GM19397 (cell line): ENCODE measurements at regions not wholly inside any gene's neighbourhood (a gene's known extent, or its start where the extent isn't known, plus 50 kb on each side); places are given as distances from the start of the nearest gene placed in this dataset.

Experiments
- ATAC-seq: cut with Tn5 transposase; IDR thresholded peaks from one replicate; pipeline ENCODE4 v1.9.1; 2021; ENCODE audit warnings: mild to moderate bottlenecking, moderate library complexity; ENCODE audit not compliant: unreplicated experiment

DNA sequence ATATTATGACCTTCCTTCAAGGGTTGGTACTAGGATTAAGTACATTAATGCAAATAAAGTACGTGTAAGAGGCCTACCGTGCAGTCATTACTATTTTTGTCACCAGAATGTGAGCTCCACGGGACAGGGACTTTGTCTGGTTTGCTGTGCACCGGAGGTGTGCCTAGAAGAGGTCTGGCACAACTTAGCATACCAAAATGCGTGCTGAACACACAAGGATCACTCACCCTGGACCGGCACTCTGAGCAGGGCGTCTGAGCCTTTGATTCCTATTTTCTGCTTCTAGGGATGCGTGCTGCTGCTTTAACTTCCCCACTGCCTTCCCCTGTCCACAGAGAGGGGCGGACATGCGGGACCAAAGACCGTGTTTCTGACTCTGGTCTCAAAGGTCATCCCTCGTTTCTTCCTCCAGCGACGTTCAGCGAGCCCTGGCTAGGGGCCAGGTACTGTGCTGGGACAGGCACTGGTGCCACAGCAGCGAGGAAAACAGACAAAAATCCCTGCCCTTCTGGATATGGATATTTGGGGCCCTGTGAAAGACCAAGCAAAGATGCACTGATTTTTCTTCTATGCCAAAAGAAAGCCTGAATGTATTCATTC, 222.7 kb downstream of the BMP7 start:
- ATAC-seq: no peak

DNA sequence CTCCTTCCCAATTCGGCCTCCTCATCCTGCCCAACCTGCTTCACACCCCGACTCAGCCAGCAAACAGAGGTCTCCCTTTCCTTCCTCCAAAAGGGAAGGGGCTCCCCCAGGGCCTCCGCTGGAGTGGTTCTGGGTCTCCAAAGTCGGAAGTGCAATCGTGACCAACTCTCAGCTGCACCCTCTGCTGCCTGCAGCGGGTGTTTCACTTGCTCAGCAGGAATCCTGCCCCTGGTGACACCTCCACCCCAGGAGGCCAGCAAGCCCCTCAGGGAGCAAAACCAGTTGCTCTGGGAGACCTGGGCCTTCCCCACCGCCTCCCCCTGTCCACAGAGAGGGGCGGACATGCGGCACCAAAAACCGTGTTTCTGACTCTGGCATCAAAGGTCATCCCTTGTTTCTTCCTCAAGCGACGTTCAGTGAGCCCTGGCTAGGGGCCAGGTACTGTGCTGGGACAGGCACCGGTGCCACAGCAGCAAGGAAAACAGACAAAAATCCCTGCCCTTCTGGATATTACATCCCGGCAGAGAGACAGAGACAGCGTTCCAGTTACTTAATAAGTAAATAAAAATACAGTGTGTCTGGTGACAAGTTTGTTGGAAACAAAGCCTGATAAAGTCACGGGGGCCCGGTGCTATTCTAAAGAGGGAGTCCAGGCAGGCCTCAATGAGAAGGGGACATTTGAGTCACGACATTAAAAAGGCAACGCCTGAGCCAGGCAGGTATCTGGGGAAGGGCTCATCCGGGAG, 219.0 kb downstream of the BMP7 start:
- no peak for ATAC-seq

DNA sequence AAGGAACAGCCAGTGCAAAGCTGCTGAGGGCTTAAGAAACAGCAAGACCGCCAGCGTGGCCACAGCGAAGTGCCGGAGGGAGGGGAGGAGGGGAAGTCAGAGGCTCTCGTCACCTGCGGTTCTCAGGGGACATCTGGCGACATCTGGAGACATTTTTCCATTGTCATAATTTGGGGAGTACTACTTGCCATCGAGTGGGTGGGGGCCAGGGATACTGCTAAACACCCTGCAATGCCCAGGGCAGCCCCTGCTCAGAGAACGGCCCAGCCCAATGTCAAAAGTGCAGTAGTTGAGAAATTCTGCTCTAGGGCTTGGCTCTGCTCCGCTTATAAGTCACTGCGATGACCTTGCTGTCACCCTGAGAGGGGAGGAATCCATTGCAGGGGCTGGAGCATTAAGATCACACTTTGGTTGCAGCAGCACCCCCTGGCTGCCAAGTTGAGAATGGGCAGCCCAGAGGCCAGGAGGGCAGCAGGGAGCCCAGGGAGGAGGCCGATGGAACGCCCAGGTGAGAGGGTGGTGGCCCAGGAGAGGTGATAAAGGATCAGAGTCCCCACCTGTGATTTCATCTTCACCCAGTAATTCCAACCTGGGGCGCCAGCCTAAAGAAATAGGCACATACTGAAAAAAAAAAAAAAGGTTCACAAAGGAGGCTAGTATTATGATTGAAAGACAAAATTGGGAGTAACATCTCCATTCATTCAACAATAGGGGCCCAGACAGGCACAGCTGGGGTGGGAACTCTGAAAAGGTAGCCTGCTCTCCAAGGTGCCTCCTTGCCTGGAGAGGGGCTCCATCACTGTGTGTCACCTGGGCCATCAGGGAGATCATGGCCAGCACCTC, 218.2 kb downstream of the BMP7 start:
- no peak for ATAC-seq

DNA sequence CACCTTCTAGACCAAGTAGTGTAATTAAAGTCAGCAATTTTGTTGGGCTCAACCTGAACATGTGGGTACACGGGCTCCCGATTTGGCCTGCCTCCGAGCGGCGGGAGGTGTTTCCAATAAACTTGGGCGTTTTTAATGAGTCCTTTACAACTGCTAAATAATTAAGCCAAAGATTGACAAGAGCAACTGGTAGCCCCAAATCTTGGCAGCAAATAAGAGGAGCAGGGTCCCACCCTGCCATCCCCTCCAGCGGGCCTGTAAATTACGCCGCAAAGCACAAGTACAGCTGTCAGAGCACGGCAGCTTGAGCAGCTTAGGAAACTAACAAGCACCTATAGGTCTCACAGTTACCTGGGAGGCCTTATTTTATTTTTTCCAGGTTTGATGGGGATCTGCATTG, 217.1 kb downstream of the BMP7 start:
- no peak for ATAC-seq

DNA sequence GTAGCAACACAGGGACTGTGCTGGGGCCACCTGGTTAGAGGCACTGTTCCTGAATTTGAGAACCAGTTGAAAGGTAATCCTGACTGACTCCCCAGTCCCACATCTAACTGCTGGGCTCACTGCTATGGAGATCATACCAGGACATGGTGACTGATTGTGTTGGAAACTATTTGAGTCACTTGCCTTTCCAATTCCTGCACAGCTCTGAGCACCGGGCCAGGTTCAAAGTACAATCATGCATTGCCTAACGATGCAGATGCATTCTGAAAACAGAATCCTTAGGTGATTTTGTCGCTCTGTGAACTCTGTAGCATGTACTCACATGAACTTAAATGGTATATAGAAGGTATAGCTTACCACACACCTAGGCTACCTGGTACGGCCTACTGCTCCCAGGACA, 215.3 kb downstream of the BMP7 start:
- ATAC-seq: no peak

DNA sequence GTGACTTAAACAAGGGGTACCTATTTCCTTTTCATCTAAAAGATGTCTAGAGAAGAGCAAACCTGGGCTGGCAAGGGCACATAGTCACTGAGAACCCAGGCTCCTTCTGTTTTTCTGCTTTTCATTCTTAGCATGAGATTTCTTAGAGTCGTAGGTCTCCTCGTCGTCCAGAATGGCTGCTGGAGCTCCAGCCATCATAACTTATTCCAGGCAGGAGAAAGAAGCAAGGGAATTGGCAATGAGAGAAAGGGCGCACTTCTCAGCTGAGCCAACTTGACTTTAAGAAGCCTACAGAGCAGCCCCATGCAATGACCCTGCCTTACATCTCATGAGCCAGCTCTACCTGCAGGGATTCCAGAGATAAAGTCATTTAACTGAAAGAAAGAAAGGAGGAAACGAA, 213.4 kb downstream of the BMP7 start:
- ATAC-seq: no peak

DNA sequence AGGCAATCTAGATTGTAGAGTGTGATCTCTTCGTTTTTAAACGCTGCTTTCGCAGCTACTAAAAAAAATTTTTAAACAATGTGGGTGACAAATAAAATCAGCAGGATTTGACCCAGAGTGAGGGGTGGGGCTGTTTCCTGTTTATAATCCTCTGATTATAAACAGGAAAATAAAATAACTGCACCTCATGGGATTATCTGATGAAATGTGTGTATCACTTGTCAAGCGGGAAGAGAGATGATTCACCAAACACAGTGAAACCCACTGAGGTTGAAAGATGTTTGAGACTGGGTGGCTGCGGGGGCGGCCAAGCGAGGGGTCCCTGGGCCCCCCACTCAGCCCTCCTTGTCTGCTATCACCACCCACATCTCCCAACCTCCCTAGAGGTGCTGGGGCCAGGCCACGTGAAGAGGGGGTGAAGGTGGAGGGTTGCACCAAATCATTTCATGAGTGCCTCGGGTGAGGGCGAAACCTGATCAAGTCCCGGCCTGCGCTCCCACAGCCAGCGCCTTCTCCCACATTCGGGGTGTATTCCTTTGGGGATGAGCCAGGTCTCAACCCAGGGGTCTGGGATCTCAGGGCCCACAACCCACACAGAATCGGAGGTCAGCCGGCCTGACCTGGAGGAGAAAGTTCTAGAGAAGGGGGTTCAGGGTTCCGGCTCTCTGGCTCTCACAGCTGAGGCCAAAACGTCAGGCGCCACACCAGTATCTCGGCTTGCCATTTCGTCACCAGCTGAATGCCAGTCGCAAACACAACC, 212.5 kb downstream of the BMP7 start:
- no peak for ATAC-seq

DNA sequence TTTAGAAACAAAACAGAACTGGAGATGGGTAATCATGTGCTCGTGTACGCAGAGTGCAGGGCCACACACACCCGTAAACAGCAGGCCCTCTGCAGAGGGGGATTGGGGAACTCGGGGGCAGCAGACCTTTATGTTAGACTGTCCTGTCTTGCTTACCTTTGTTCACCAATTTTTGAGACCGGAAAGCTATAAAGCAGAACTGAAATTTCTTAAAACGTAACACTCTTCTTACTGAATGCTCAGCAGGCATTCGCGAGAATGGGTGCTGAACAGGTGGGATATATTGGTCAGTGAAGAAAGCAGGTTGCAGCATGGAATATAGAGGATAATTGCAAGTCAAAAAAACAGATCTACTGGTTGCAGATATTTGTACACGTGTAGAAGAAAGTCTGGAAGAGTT, 211.1 kb downstream of the BMP7 start:
- no peak for ATAC-seq

DNA sequence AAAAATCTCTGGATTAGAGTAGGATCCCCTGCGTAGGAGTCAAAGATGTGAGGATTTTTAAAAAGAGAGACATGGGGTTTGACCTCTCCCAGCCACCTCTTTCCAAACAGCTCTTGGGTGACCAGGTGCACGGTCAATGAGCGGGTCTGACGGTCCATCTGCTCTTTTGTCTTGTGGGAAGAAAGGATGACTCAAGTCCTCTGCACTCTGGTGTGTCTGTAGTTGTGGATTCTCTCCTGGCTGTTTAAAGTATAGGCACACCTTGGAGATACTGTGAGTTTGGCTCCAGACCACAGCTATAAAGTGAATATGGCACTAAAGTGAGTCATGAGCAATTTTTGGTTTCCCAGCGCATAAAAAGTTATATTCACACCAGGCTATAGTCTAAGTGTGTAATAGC, 209.8 kb downstream of the BMP7 start:
- no peak for ATAC-seq

DNA sequence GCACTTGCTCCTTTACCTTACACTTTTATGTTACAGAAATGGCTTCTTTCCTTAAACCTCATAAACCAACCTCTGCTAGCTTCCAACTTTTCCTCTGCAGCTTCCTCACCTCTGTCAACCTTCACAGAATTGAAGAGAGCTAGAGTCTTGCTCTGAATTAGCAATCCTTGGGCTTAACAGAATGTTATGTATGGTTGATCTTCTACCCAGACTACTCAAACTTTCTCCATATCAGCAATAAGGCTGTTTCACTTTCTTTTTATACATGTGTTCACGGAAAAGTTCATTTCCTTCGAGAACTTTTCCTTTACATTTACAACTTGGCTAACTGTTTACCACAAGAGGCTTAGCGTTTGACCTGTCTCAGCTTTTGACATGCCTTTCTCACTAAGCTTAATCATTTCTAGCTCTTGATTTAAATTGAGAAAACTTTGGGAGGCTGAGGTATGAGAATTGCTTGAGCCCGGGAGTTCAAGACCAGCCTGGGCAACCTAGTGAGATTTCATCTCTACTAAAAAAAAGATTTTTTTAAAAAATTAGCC, 207.3 kb downstream of the BMP7 start:
- ATAC-seq: no peak

DNA sequence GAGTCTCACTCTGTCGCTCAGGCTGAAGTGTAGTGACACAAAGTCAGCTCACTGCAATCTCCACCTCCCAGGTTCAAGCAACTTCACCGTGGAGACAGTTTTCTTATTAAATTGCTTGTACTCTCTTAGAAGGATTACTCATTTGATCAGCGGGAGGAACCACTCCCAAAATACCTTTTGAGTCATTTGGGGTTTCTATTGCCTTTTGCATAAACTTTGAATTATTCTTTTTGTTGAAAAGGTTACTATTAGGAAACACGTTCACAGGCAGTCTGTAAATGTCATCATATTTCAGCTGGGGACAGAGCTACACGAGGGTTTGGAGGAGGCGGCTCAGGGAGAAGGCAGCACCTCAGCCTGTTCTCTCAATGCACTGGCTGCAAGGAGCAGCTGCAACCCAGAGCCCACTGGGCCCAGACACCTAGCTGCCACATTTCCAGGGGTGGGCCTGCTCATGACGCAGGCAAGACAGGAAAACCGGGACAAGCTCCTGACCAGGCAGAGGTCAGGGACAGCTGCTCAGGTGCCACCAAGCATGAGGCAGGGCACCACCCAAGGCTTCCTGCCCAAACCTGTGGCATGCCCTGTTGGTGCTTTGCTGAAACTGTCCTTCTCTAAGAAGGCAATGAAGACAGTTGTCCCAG, 205.9 kb downstream of the BMP7 start:
- ATAC-seq: no peak

DNA sequence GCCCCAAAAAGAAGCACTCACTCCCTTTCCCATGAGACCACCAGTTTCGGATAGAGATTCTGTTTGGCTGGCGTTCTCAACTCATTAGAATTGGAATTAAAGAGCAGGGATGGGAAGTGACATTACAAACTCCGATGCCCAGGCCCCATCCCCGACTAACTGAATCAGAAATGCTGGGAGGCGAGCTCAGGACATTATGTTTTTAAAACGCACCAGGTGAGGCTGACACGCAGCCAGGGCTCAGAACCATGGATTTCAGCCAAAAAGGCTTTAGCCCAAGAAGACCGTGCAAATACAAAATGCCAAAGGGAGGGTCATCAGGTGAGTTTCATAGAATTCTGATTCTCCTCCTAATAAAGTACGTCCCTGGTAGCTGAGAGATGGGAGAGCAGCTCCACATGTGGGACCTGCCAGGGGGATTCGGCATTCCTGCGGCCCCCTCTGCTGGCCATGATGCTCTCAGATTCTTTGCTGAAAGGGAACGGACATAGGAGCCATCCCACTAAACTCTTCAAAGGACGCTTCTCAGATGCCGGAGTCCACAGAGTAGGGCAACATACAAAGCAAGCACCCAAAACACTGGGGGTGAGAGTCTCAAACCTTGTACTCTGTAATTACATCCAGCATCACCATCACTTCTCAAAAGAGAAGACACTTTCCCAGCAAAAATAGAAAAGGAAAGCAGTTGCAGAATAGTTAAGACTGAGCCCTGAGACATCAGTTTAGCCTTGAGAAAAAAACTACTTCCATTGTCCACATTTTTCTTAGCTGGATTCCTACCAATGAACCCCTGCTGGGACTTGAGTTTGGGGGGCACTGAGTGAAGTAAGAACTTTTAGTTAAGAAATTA, 205.2 kb downstream of the BMP7 start:
- ATAC-seq: no peak

DNA sequence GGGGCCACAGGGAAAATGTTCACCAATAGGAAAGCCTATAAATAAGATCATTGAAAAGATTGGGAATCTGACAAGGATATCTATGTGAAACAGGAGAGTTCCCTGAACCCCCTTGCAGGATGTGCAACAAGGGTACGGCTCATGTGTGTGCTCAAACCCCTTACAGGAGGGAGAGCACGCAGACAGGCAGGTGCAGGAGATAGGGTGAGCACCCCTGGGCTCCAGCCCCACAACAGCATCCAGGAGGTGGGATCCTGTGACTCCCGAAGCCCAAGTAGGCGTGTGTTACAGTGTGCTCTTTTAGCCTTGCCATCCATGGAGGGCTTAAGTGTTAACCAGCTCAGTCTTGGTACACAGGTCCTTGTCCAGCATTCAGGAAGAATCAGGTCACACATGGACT, 204.2 kb downstream of the BMP7 start:
- ATAC-seq: no peak

DNA sequence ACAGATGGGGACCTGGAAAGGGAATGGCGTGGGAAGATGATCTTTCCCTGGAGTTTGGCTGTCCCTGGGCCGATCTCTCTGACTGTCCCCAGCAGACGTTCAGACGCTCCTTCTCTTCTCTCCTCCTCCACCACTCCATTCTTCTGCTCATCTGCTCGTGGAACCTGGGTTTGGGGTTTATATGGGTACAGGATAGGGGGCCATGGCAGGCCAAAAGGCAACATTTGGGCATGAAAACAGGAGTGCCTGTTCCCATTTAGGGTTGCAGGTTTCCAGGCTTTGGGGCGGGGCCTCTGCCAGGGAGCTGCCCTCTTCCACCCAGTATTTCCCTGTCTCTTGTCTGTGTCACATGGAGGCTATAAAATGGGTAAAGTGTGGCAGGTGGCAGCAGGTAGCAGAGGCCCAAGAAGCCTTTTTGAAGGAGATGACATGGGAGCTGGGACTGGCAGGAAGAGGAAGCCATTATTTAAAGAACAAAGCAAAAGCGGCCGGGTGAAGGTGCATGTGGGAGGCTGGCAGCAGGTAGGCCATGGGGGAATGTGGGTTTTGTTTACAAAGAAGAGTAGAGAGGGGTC, 203.7 kb downstream of the BMP7 start:
- ATAC-seq: no peak

DNA sequence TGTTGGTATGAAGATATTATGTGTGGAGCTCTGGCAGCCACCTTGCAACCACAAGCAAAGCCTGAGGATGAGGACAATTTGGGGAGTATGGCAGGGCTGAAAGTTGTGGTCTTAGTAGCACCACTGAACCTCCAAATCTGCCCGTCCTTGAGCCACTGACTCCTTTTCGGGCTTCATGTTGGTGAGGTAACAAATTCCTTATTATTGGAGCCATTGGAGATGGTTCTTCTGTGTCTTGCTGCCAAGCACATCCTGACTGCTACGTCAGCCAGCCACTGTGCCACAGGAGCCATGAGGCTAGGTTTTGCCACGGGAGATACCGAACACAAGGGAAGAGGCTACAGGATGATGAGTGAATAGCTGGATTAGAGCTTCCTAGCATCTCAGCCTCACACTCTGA, 201.6 kb downstream of the BMP7 start:
- no peak for ATAC-seq

DNA sequence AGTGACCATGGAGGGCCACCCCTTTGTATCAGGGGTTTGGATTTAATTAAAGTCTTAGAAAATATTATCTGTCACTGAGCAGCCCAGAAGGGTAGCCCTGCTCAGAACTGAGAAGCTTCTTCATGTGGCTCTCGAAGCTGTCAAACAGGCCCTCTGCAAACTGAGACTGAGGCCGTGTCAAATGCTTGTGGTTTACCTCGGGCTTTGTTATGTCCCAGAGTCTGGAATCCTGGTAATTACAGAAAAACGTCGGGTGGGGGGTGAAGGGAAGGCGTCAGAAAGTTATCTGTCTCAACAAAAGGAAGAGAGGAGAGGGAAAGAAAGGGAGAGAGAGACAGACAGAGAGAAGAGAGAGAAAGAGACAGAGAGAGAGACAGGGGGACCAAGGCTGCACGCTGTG, 200.8 kb downstream of the BMP7 start:
- ATAC-seq: no peak

DNA sequence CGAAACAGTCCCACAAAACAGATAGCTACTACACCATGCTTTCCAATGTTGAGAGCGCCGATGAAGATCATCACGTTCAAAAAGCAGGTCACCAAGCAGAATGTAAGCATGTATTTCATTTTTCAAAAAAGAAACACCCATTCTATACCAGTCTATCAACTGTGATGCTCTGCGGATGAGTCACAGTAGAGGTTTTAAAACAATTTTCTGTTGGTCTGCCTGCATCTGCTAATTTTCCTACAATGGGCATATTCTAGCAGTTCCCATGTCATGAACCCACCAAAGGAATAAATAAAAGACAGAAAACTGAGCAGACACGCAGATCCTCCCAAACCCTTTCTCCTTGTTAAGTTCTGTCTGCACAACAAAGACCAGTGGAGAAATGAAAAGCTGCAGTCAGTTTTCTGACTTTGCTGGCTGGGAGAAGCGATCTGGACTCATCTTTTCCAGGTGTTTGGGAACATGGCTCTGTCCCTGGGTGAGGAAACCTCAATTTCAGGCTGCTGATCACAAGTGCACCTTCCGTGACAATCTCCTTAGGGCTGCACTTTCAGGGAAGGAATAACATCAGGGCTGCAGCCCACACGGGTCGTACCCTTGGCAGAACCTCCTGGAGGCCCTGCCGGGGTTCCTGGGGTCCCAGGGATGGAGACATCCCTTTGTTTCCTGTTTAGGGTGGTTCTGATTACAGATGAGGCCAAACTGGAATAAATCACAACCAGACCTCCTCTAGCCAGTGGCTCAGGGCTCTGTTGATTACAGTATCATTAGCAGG, 200.1 kb downstream of the BMP7 start:
- ATAC-seq: no peak

DNA sequence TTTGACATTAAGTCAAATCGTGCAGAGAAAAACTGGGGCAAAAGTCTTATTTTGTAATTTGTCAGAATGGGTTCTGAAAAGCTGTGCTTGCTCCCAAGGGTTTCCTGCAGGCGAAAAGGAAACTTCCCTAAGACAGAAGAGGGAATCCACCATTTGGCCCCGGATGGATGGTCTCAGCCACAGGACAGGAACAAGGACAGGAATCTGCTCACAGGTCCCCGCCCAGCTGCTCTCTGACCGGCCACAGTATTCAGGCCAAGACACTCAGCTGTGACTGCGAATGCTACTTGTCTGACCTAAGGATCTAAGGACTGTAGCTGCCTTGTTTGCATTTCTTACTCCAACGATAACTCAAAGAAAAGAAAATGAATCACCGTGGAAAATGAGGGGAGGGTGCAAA, 197.0 kb downstream of the BMP7 start:
- no peak for ATAC-seq

DNA sequence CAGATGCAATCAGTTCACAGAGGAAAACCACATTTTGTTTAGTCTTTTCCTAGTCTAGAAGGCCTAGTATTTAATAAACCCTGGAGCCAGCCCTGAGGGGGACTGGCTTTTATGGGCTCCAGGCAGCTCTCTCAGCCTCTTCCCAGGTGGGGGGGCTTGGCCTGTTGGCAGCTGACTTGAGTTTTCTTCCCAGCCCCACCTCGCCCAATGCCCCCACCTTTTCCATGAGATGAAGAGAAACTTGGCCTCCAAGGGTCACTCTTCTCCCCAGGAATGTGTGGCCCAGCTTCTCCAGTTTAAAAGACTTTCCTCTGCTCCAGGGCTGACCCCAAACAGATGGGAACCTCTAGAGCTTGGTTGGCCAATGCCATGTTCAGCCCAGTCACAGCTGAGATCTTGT, 196.1 kb downstream of the BMP7 start:
- ATAC-seq: no peak
